ENCODE measurements at regions not wholly inside any gene's neighbourhood (a gene's known extent, or its start where the extent isn't known, plus 50 kb on each side); places are given as distances from the start of the nearest gene placed in this dataset.
A peak's percentile ranks its signal among the peaks of the same experiment; 100 is the strongest.

GRCh38 chr3:148331081-148331846, 366.4 kb upstream of the AGTR1 start:
- DNase-seq = no peak

GRCh38 chr3:148332509-148332908, 365.2 kb upstream of the AGTR1 start:
- no peak for DNase-seq

GRCh38 chr3:148333091-148333490, 364.6 kb upstream of the AGTR1 start:
- DNase-seq = no peak

GRCh38 chr3:148335612-148336011, 362.1 kb upstream of the AGTR1 start:
- no peak for DNase-seq

GRCh38 chr3:148343416-148343815, 354.3 kb upstream of the AGTR1 start:
- no peak for DNase-seq

- no peak for DNase-seq
Observed at GRCh38 chr3:148344521-148344920, 353.2 kb upstream of the AGTR1 start.

- no peak for DNase-seq
Observed at GRCh38 chr3:148360051-148360450, 337.7 kb upstream of the AGTR1 start.

- no peak for DNase-seq
Observed at GRCh38 chr3:148366743-148367410, 330.8 kb upstream of the AGTR1 start.

- no peak for DNase-seq
Observed at GRCh38 chr3:148367756-148368155, 329.9 kb upstream of the AGTR1 start.

GRCh38 chr3:148369381-148369780, 328.3 kb upstream of the AGTR1 start:
- DNase-seq = no peak

GRCh38 chr3:148372206-148372875, 325.4 kb upstream of the AGTR1 start:
- DNase-seq = no peak

- no peak for DNase-seq
Observed at GRCh38 chr3:148373961-148374360, 323.7 kb upstream of the AGTR1 start.

- peak; percentile 7 for DNase-seq
Observed at GRCh38 chr3:148379763-148380382, 317.8 kb upstream of the AGTR1 start.

- DNase-seq = no peak
Observed at GRCh38 chr3:148381051-148381450, 316.7 kb upstream of the AGTR1 start.

- DNase-seq = no peak
Observed at GRCh38 chr3:148389916-148390315, 307.8 kb upstream of the AGTR1 start.

GRCh38 chr3:148395821-148396220, 301.9 kb upstream of the AGTR1 start:
- DNase-seq = no peak

- no peak for DNase-seq
Observed at GRCh38 chr3:148400754-148401153, 296.9 kb upstream of the AGTR1 start.

GRCh38 chr3:148408667-148409066, 289.0 kb upstream of the AGTR1 start:
- no peak for DNase-seq

- DNase-seq = no peak
Observed at GRCh38 chr3:148420242-148420641, 277.5 kb upstream of the AGTR1 start.

GRCh38 chr3:148428862-148429605, 268.7 kb upstream of the AGTR1 start:
- DNase-seq = no peak

- no peak for DNase-seq
Observed at GRCh38 chr3:148433665-148434064, 264.0 kb upstream of the AGTR1 start.

GRCh38 chr3:148435534-148435933, 262.2 kb upstream of the AGTR1 start:
- DNase-seq = no peak
